ENCODE measurements at regions not wholly inside any gene's neighbourhood (a gene's known extent, or its start where the extent isn't known, plus 50 kb on each side); places are given as distances from the start of the nearest gene placed in this dataset.

DNA sequence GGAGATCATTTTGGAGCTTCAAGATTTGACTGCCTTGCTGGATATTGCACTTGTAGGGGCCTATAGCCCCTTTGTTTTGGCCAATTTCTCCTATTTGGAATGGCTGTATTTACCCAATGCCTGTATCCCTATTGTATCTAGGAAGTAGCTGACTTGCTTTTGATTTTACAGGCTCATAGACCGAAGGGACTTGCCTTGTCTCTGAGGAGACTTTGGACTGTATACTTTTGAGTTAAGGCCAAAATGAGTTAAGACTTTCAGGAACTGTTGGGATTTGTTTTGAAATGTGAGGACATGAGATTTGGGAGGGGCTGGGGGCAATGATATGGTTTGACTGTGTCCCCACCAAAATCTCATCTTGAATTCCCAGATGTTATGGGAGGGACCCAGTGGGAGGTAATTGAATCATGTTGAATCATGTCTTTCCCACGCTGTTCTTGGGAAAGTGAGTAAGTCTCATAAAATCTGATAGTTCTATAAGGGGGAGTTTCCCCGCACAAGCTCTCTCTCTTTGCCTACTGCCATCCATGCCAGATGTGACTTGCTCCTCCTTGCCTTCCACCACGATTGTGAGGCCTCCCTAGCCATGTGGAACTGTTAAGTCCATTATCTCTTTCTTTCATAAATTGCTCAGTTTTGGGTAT lies 276.1 kb downstream of the LMX1A start:
- TF ChIP-seq, protein P1, sequence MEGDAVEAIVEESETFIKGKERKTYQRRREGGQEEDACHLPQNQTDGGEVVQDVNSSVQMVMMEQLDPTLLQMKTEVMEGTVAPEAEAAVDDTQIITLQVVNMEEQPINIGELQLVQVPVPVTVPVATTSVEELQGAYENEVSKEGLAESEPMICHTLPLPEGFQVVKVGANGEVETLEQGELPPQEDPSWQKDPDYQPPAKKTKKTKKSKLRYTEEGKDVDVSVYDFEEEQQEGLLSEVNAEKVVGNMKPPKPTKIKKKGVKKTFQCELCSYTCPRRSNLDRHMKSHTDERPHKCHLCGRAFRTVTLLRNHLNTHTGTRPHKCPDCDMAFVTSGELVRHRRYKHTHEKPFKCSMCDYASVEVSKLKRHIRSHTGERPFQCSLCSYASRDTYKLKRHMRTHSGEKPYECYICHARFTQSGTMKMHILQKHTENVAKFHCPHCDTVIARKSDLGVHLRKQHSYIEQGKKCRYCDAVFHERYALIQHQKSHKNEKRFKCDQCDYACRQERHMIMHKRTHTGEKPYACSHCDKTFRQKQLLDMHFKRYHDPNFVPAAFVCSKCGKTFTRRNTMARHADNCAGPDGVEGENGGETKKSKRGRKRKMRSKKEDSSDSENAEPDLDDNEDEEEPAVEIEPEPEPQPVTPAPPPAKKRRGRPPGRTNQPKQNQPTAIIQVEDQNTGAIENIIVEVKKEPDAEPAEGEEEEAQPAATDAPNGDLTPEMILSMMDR (IDR thresholded peaks at IDR 0.05; ENCODE audit: low read depth, low read length, missing control alignments): no peak
- H3K27ac ChIP-seq: no peak overlapping the region
- no peaks in the 10 kb centered on the region for H3K27me3 ChIP-seq (replicated peaks)
- no peaks in the 10 kb centered on the region for H3K36me3 ChIP-seq (replicated peaks)
- in situ Hi-C loops (cut with HindIII; ENCODE audit: low pct_ligation_motif_present, low sequenced_read_pairs): no loop called here
- no peak overlapping the region for H3K4me3 ChIP-seq (ENCODE audit: low read depth, low read length)
- no peak for DNase-seq

DNA sequence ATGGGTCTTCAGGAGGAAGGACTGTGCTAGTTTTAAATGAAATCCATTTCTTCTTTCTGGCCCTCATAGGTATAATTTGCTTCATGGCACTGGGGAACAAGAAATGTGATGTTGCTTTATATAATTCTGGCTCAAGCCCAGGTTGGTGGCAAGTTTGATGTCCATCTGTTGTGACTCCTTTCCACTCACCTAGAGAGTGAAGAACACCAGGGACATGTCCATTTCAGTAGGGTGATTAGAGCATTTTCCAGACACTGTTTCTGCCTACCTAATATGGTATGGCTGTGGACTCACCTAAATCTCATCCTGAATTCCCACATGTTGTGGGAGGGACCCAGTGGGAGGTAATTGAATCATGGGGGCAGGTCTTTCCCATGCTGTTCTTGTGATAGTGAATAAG lies 278.1 kb downstream of the LMX1A start:
- Histone ChIP-seq H3K27ac (no peak overlapping the region), H3K4me3 (ENCODE audit: low read depth, low read length) (no peak overlapping the region), H3K36me3 (replicated peaks) (no peaks in the 10 kb centered on the region), H3K27me3 (replicated peaks) (no peaks in the 10 kb centered on the region)
- no peak for DNase-seq
- in situ Hi-C loops (cut with HindIII; ENCODE audit: low pct_ligation_motif_present, low sequenced_read_pairs): no loop called here
- TF ChIP-seq, protein P1 (IDR thresholded peaks at IDR 0.05; ENCODE audit: low read depth, low read length, missing control alignments): no peak

DNA sequence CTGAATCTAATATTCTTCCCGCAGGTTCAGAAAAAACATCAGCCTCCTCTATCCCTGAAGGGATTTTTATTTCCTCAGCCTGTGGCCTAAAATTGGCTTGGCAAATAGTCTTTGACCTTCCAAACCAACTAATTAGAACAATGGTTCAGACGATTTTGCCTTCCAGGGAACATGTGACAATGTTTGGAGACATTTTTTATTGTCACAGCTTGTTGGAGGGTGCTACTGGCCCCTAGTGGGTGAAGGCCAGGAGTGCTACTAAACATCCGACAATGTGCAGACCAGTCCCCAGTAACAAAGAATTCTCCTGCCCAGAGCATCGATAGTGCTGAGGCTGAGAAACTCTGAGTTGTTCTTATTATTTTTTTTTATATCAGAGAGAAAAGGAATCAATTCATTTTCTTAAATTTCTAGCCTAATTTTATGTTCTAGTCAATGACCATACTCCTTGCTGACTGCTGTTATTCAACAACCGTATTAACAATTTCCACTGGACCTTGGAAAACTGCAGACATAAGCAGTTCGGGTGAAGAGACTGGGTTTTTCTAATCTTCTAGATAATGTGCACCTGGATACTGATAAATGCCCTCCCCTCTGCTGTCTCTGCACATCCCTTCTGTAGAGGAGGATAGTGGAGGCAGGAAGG lies 280.7 kb downstream of the LMX1A start:
- H3K4me3 ChIP-seq (ENCODE audit: low read depth, low read length): no peak overlapping the region
- H3K36me3 ChIP-seq (replicated peaks): no peaks in the 10 kb centered on the region
- no peak overlapping the region for H3K27ac ChIP-seq
- DNase-seq: peak; percentile 16
- TF ChIP-seq, protein P1 (IDR thresholded peaks at IDR 0.05; ENCODE audit: low read depth, low read length, missing control alignments): peak; percentile 82
- H3K27me3 ChIP-seq (replicated peaks): no peaks in the 10 kb centered on the region
- in situ Hi-C loops (cut with HindIII; ENCODE audit: low pct_ligation_motif_present, low sequenced_read_pairs): no loop called here

DNA sequence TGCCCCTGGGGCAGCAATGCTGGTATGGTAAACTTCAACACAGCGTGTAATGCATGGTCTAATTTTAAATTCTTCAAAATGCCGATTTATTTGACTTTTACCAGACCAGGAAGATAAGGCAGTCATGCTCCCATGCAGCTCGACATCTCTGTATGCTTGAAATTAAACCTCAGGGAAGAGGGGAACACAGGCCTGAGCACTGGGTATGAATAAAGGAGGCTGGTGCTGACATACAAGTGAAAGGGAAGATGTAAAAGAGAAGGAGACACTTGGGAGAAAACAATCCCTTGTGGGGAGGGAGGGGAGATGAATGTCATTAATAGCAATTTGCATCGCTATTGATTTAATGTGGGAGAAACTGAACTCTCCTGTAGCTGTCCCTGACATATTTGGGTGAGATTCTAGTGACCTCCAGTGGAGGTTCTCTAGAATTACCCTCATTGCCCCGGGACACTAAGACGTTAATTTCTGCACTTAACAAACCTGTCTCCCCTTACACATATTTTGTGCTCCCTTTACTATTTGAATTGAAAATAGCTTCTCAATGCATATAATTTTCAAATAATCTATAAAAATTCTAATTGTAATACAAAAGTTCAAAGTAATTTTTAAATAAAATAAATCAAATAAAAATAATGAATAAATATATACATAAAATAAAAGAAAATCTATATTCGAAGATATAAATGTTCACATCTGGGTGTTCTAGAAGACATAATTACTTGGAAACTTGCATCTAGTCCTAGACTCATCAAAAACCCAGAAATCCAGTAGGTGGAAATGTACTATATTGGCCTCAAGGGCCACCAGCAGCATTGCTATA lies 283.1 kb downstream of the LMX1A start:
- peak; percentile 39 for DNase-seq

DNA sequence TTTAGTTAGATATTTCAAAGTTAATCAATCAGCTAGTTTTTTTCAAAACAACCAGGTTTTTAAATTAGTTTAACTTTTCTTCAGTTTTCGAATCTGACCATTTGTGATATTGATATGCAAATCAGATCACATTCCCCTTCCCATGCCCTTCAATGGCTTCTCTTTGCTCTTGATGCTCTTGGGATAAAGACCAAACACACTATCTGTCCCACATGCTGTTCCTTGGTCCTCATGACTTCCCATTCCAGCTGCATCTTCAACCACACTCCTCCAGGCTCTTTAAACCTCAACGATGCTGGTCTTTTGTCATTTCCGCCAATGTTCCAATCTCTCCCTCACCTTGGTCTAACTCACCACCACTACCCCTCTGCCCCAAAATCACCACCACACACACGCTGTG lies 285.8 kb downstream of the LMX1A start:
- H3K36me3 ChIP-seq (replicated peaks): no peaks in the 10 kb centered on the region
- DNase-seq: no peak
- in situ Hi-C loops (cut with HindIII; ENCODE audit: low pct_ligation_motif_present, low sequenced_read_pairs): no loop called here
- no peak overlapping the region for H3K4me3 ChIP-seq (ENCODE audit: low read depth, low read length)
- TF ChIP-seq, protein P1 (IDR thresholded peaks at IDR 0.05; ENCODE audit: low read depth, low read length, missing control alignments): no peak
- no peak overlapping the region for H3K27ac ChIP-seq
- H3K27me3 ChIP-seq (replicated peaks): no peaks in the 10 kb centered on the region

More for the DNA sequence above, 283.1 kb downstream of the LMX1A start:
- H3K4me3 ChIP-seq (ENCODE audit: low read depth, low read length): no peak overlapping the region
- in situ Hi-C loops (cut with HindIII; ENCODE audit: low pct_ligation_motif_present, low sequenced_read_pairs): no loop called here
- H3K36me3 ChIP-seq (replicated peaks): no peaks in the 10 kb centered on the region
- no peaks in the 10 kb centered on the region for H3K27me3 ChIP-seq (replicated peaks)
- no peak overlapping the region for H3K27ac ChIP-seq
- TF ChIP-seq, protein P1 (IDR thresholded peaks at IDR 0.05; ENCODE audit: low read depth, low read length, missing control alignments): peak; percentile 76
